ENCODE measurements at regions not wholly inside any gene's neighbourhood (a gene's known extent, or its start where the extent isn't known, plus 50 kb on each side); places are given as distances from the start of the nearest gene placed in this dataset.

DNA sequence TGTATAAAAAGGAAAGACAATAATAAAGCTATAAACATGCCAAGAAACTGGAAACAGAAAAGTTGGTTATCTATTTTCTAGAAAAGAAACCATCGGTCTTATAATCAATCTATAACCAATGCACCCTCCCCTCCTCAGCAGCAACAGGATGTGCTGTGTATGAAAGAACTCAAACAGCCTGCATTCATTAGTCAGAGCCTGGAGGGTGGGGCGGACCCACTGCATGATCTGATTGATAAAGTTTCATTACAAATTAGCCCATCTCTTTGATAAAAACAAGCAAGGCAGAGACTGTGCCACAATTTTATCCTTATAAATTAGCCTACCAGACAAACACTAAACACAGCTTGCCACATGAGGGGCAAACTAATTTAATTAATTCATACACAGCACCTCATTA, 448.1 kb downstream of the BCAT1 start:
- Histone ChIP-seq H2AFZ (ENCODE audit: low read depth, low read length) (no peak overlapping the region), H3K4me1 (ENCODE audit: control insufficient read depth, extremely low read depth, insufficient read depth, low read length) (no peaks in the 10 kb centered on the region), H3K9me1 (replicated peaks; ENCODE audit: control insufficient read depth, extremely low read depth, insufficient read depth, low read length) (no peaks in the 10 kb centered on the region), H3K79me2 (ENCODE audit: control insufficient read depth, insufficient read depth, low read length) (no peaks in the 10 kb centered on the region), H4K20me1 (replicated peaks; ENCODE audit: control insufficient read depth, extremely low read depth, insufficient read depth, low read length) (no peaks in the 10 kb centered on the region), H3K36me3 (ENCODE audit: control insufficient read depth in 2 of 2, extremely low read depth in 1 of 2, insufficient read depth in 2 of 2, low read length in 2 of 2) (no peaks in the 10 kb centered on the region), H3K9me3 (replicated peaks; ENCODE audit: control insufficient read depth, insufficient read depth, low read length) (no peaks in the 10 kb centered on the region), H3K9ac (replicated peaks; ENCODE audit: extremely low read depth, insufficient read depth, low read length) (no peak overlapping the region), H3K27ac (ENCODE audit: insufficient read depth, low read depth, low read length) (no peak overlapping the region), H3K27me3 (ENCODE audit: control insufficient read depth in 2 of 2, insufficient read depth in 2 of 2, low read length in 2 of 2) (no peaks in the 10 kb centered on the region), H3K4me3 (replicated peaks in 1 of 3; ENCODE audit: insufficient read depth in 1 of 3, low read depth in 1 of 3, low read length in 3 of 3) (no peak overlapping the region), H3K4me2 (ENCODE audit: insufficient read depth, low read length) (no peak overlapping the region)
- DNase-seq (ENCODE audit: low read depth, low spot score), result no peak
- no peak for FAIRE-seq
- no TSS peak for BruUV-seq (replicated peaks)
- no peak for TF ChIP-seq FOS (IDR thresholded peaks at IDR 0.05; ENCODE audit: borderline replicate concordance, insufficient read depth, low read length)
- TF ChIP-seq JUN (IDR thresholded peaks at IDR 0.05; ENCODE audit: borderline replicate concordance, insufficient read depth, insufficient read length, low read depth), result no peak
- no peak for TF ChIP-seq EZH2 (IDR thresholded peaks at IDR 0.05; ENCODE audit: borderline replicate concordance, low read depth, low read length, severe bottlenecking)
- intact Hi-C loops (cut with micrococcal nuclease), result no loop called here
- ChIA-PET POLR2A (no interaction called here), CTCF (interaction anchor here (1.1 to 1.3 kb wide), 2 partner anchors 14 to 15 kb away, joined by 3 to 5 read pairs; no protein-coding TSS in a partner anchor)
- dilution Hi-C loops (cut with MboI; ENCODE audit: extremely low pct_ligation_motif_present, low sequenced_read_pairs), result no loop called here

DNA sequence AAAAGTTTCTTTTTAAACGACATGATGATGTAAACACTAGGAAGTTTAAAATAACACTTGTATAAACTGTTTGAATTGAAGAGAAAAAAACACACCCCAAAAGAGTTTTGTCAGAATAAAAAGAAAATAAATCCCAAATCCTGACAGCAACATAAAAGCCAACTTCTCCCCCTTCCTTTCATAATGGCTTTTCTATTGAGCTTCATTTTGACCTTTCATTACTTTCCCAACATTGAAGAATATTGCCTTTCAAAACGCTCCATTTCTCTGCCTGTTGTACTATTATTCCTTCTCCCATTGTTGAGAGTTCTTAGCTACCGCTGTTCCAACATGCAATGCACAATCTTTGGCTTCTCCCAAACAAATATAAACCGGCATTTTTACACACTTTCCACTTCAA, 448.5 kb downstream of the BCAT1 start:
- no peaks in the 10 kb centered on the region for H4K20me1 ChIP-seq (replicated peaks; ENCODE audit: control insufficient read depth, extremely low read depth, insufficient read depth, low read length)
- H3K9ac ChIP-seq (replicated peaks; ENCODE audit: extremely low read depth, insufficient read depth, low read length), result no peak overlapping the region
- dilution Hi-C loops (cut with MboI; ENCODE audit: extremely low pct_ligation_motif_present, low sequenced_read_pairs) (no loop called here), intact Hi-C loops (cut with micrococcal nuclease) (no loop called here)
- no peaks in the 10 kb centered on the region for H3K9me3 ChIP-seq (replicated peaks; ENCODE audit: control insufficient read depth, insufficient read depth, low read length)
- H3K4me3 ChIP-seq (replicated peaks in 1 of 3; ENCODE audit: insufficient read depth in 1 of 3, low read depth in 1 of 3, low read length in 3 of 3), result no peak overlapping the region
- no peaks in the 10 kb centered on the region for H3K79me2 ChIP-seq (ENCODE audit: control insufficient read depth, insufficient read depth, low read length)
- no peaks in the 10 kb centered on the region for H3K36me3 ChIP-seq (ENCODE audit: control insufficient read depth in 2 of 2, extremely low read depth in 1 of 2, insufficient read depth in 2 of 2, low read length in 2 of 2)
- CTCF ChIA-PET, result interaction anchor here (1.1 to 1.3 kb wide), 2 partner anchors 13 to 16 kb away, joined by 3 to 5 read pairs; no protein-coding TSS in a partner anchor
- no peak overlapping the region for H2AFZ ChIP-seq (ENCODE audit: low read depth, low read length)
- no peak overlapping the region for H3K4me2 ChIP-seq (ENCODE audit: insufficient read depth, low read length)
- DNase-seq (ENCODE audit: low read depth, low spot score) (no peak), FAIRE-seq (no peak)
- H3K27me3 ChIP-seq (ENCODE audit: control insufficient read depth in 2 of 2, insufficient read depth in 2 of 2, low read length in 2 of 2), result no peaks in the 10 kb centered on the region
- BruUV-seq (replicated peaks), result no TSS peak
- H3K4me1 ChIP-seq (ENCODE audit: control insufficient read depth, extremely low read depth, insufficient read depth, low read length), result no peaks in the 10 kb centered on the region
- POLR2A ChIA-PET, result no interaction called here
- no peaks in the 10 kb centered on the region for H3K9me1 ChIP-seq (replicated peaks; ENCODE audit: control insufficient read depth, extremely low read depth, insufficient read depth, low read length)
- no peak overlapping the region for H3K27ac ChIP-seq (ENCODE audit: insufficient read depth, low read depth, low read length)
- TF ChIP-seq JUN (IDR thresholded peaks at IDR 0.05; ENCODE audit: borderline replicate concordance, insufficient read depth, insufficient read length, low read depth) (no peak), EZH2 (IDR thresholded peaks at IDR 0.05; ENCODE audit: borderline replicate concordance, low read depth, low read length, severe bottlenecking) (no peak), FOS (IDR thresholded peaks at IDR 0.05; ENCODE audit: borderline replicate concordance, insufficient read depth, low read length) (no peak), POLR2A (IDR thresholded peaks at IDR 0.05; ENCODE audit: low read depth, low read length) (no peak), MYC (IDR thresholded peaks at IDR 0.05; ENCODE audit: low read depth, low read length) (no peak), GATA2 (IDR thresholded peaks at IDR 0.05; ENCODE audit: insufficient read depth, insufficient read length, low read depth, low read length) (no peak), POLR2AphosphoS5 (IDR thresholded peaks at IDR 0.05; ENCODE audit: insufficient read depth, low read depth, low read length) (no peak)
- TF ChIP-seq, protein P1, sequence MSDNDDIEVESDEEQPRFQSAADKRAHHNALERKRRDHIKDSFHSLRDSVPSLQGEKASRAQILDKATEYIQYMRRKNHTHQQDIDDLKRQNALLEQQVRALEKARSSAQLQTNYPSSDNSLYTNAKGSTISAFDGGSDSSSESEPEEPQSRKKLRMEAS (IDR thresholded peaks at IDR 0.05; ENCODE audit: insufficient read depth, insufficient read length), result no peak
- TF ChIP-seq, protein P2, sequence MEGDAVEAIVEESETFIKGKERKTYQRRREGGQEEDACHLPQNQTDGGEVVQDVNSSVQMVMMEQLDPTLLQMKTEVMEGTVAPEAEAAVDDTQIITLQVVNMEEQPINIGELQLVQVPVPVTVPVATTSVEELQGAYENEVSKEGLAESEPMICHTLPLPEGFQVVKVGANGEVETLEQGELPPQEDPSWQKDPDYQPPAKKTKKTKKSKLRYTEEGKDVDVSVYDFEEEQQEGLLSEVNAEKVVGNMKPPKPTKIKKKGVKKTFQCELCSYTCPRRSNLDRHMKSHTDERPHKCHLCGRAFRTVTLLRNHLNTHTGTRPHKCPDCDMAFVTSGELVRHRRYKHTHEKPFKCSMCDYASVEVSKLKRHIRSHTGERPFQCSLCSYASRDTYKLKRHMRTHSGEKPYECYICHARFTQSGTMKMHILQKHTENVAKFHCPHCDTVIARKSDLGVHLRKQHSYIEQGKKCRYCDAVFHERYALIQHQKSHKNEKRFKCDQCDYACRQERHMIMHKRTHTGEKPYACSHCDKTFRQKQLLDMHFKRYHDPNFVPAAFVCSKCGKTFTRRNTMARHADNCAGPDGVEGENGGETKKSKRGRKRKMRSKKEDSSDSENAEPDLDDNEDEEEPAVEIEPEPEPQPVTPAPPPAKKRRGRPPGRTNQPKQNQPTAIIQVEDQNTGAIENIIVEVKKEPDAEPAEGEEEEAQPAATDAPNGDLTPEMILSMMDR (IDR thresholded peaks at IDR 0.05; ENCODE audit: extremely low read depth in 1 of 2, insufficient read depth in 1 of 2, low read depth in 1 of 2, low read length in 2 of 2), result no peak
